DOHH2 (cell line): ENCODE measurements at regions not wholly inside any gene's neighbourhood (a gene's known extent, or its start where the extent isn't known, plus 50 kb on each side); places are given as distances from the start of the nearest gene placed in this dataset.

ENCODE experiments used
- CTCF ChIP-seq: fragments of 200-600 bp; sonication (generic); IDR thresholded peaks from one replicate; pipeline ENCODE4 v1.5.1; 2014; ENCODE audit warnings: antibody characterized with exemption, mild to moderate bottlenecking, low read depth, low read length; ENCODE audit not compliant: poor library complexity, severe bottlenecking
- EZH2phosphoT487 ChIP-seq: fragments of 200-600 bp; sonication (generic); IDR thresholded peaks from 2 replicates; pipeline ENCODE4 v1.6.1; 2017; ENCODE audit warnings: borderline replicate concordance, mild to moderate bottlenecking, antibody characterized with exemption, low read length, moderate library complexity, mixed read lengths

- TF ChIP-seq CTCF (no peak), EZH2phosphoT487 (no peak)
Observed at GRCh38 chr9:78462611-78463010, 165.7 kb downstream of the PSAT1 start.
